Bronchial epithelial cell (primary cell): ENCODE measurements at regions not wholly inside any gene's neighbourhood (a gene's known extent, or its start where the extent isn't known, plus 50 kb on each side); places are given as distances from the start of the nearest gene placed in this dataset.

Experiments used
- DNase-seq: peaks from one replicate; pipeline ENCODE4 v3.0.0-alpha.2; 2010; ENCODE audit warnings: low read depth
- FAIRE-seq: peaks from 2 replicates; lab custom pipeline; 2011; peaks lifted over from hg19 to GRCh38; lab: Jason Lieb, UNC
- H3K27me3 ChIP-seq: 2 replicates; pipeline ENCODE4 v1.5.1; 2011; ENCODE audit warnings: low read length; ENCODE audit not compliant: control insufficient read depth, insufficient read depth
- H3K36me3 ChIP-seq: 2 replicates; pipeline ENCODE4 v1.5.1; 2011; ENCODE audit warnings: low read length; ENCODE audit not compliant: control insufficient read depth, insufficient read depth
- H3K4me3 ChIP-seq: 2 replicates; pipeline ENCODE4 v1.5.1; 2011; ENCODE audit warnings: mild to moderate bottlenecking, low read depth, low read length, control low read depth
- CTCF ChIP-seq: IDR thresholded peaks from 2 replicates; pipeline ENCODE4 v1.5.1; 2011; ENCODE audit warnings: mild to moderate bottlenecking, moderate library complexity, low read length, control low read depth, inconsistent platforms; ENCODE audit not compliant: insufficient read depth, severe bottlenecking

- DNase-seq (no peak), FAIRE-seq (no peak)
- Histone ChIP-seq H3K4me3 (no peak overlapping the region), H3K27me3 (no peaks in the 10 kb centered on the region), H3K36me3 (no peaks in the 10 kb centered on the region)
- TF ChIP-seq CTCF, result no peak
These were observed 570.8 kb downstream of the PRR32 start for GRCh38 chrX:127390316-127390715.

GRCh38 chrX:127389900-127390299 is 570.4 kb downstream of the PRR32 start:
- Histone ChIP-seq H3K4me3 (no peak overlapping the region), H3K27me3 (no peaks in the 10 kb centered on the region), H3K36me3 (no peaks in the 10 kb centered on the region)
- TF ChIP-seq CTCF, result no peak
- DNase-seq (no peak), FAIRE-seq (no peak)
